Endothelial cell of umbilical vein (primary cell): ENCODE measurements at regions not wholly inside any gene's neighbourhood (a gene's known extent, or its start where the extent isn't known, plus 50 kb on each side); places are given as distances from the start of the nearest gene placed in this dataset.

ENCODE experiments used
- BruUV-seq: library from RNA; stranded (reverse); fragments of 400-500 nt; replicated peaks from 2 replicates; lab custom pipeline; 2021; lab: Mats Ljungman, UMichigan
- CTCF ChIA-PET: fragments of 300-600, 350-600 bp; sonication (Branson Sonifier 250); formaldehyde crosslinking; loops from one replicate; lab custom pipeline; 2021; ENCODE audit warnings: antibody characterized with exemption, inconsistent platforms; lab: Charles Lee
- POLR2A ChIA-PET: fragments of 300-600, 350-600 bp; sonication (Branson Sonifier 250); formaldehyde crosslinking; loops from one replicate; lab custom pipeline; 2021; ENCODE audit warnings: antibody characterized with exemption, inconsistent platforms; lab: Charles Lee
- DNase-seq: peaks from one replicate; pipeline ENCODE4 v3.0.0-alpha.2; 2011; ENCODE audit warnings: low read depth, low spot score
- FAIRE-seq: peaks from 2 replicates; lab custom pipeline; 2011; peaks lifted over from hg19 to GRCh38; lab: Jason Lieb, UNC
- H2AFZ ChIP-seq: 2 replicates; pipeline ENCODE4 v1.6.0; 2012; ENCODE audit warnings: low read depth, low read length, control low read depth, inconsistent platforms
- H3K27ac ChIP-seq: 2 replicates; pipeline ENCODE4 v1.5.1; 2011; ENCODE audit warnings: low read depth, mild to moderate bottlenecking, control low read depth, low read length, moderate library complexity; ENCODE audit not compliant: insufficient read depth
- H3K27me3 ChIP-seq, 2 experiments: 2 replicates each; pipeline versions ENCODE4 v1.6.0 to v1.6.1; 2011; ENCODE audit warnings: low read length in 2 of 2, mixed read lengths in 1 of 2; ENCODE audit not compliant: control insufficient read depth in 2 of 2, insufficient read depth in 2 of 2
- H3K36me3 ChIP-seq, 2 experiments: 2 replicates in 1 of 2; 3 replicates in 1 of 2; pipeline ENCODE4 v1.5.1; 2011; ENCODE audit warnings: low read length in 2 of 2, mild to moderate bottlenecking in 1 of 2, moderate library complexity in 1 of 2; ENCODE audit not compliant: control insufficient read depth in 2 of 2, insufficient read depth in 2 of 2; ENCODE audit errors: extremely low read depth in 1 of 2
- H3K4me1 ChIP-seq: 3 replicates; pipeline ENCODE4 v1.5.1; 2011; ENCODE audit warnings: mild to moderate bottlenecking, low read length; ENCODE audit not compliant: control insufficient read depth, insufficient read depth; ENCODE audit errors: extremely low read depth
- H3K4me2 ChIP-seq: 2 replicates; pipeline ENCODE4 v1.6.1; 2011; ENCODE audit warnings: low read length, control low read depth, mixed read lengths; ENCODE audit not compliant: insufficient read depth
- H3K4me3 ChIP-seq, 3 experiments: fragments of 200-600 bp in 1 of 3; sonication (generic), shearing (Covaris generic) in 1 of 3; replicated peaks in 1 of 3; 2 replicates each; pipeline ENCODE4 v1.5.1; 2011 to 2016; ENCODE audit warnings: control low read depth in 3 of 3, low read length in 3 of 3, mild to moderate bottlenecking in 2 of 3, inconsistent platforms in 1 of 3, low read depth in 1 of 3, moderate library complexity in 1 of 3; ENCODE audit not compliant: insufficient read depth in 1 of 3
- H3K79me2 ChIP-seq: 2 replicates; pipeline ENCODE4 v1.6.0; 2012; ENCODE audit warnings: low read length, inconsistent platforms; ENCODE audit not compliant: control insufficient read depth, insufficient read depth
- H3K9ac ChIP-seq: replicated peaks from 2 replicates; pipeline ENCODE3; 2011; ENCODE audit warnings: low read length, control low read depth; ENCODE audit not compliant: insufficient read depth; ENCODE audit errors: extremely low read depth
- H3K9me1 ChIP-seq: replicated peaks from 3 replicates; pipeline ENCODE4 v1.6.0; 2011; ENCODE audit warnings: mild to moderate bottlenecking, low read length; ENCODE audit not compliant: control insufficient read depth, insufficient read depth; ENCODE audit errors: extremely low read depth
- H3K9me3 ChIP-seq: replicated peaks from 2 replicates; pipeline ENCODE4 v1.5.1; 2012; ENCODE audit warnings: low read length, inconsistent platforms; ENCODE audit not compliant: control insufficient read depth, insufficient read depth
- H4K20me1 ChIP-seq: replicated peaks from 2 replicates; pipeline ENCODE3; 2011; ENCODE audit warnings: mild to moderate bottlenecking, low read length; ENCODE audit not compliant: control insufficient read depth, insufficient read depth; ENCODE audit errors: extremely low read depth
- JUN ChIP-seq: IDR thresholded peaks from 2 replicates; pipeline ENCODE4 v1.6.1; 2011; ENCODE audit warnings: borderline replicate concordance, low read depth; ENCODE audit not compliant: insufficient read length, insufficient read depth
- MYC ChIP-seq: IDR thresholded peaks from one replicate; pipeline ENCODE4 v1.6.1; 2011; ENCODE audit warnings: mild to moderate bottlenecking, low read depth, low read length
- POLR2A ChIP-seq: IDR thresholded peaks from 2 replicates; pipeline ENCODE4 v1.6.1; 2012; ENCODE audit warnings: low read depth, mild to moderate bottlenecking, control low read depth, low read length
- POLR2AphosphoS5 ChIP-seq: IDR thresholded peaks from 2 replicates; pipeline ENCODE4 v1.6.1; 2012; ENCODE audit warnings: low read depth, mild to moderate bottlenecking, control low read depth, low read length, moderate library complexity; ENCODE audit not compliant: insufficient read depth
- dilution Hi-C: fragments of 300-500 bp; cut with MboI; formaldehyde crosslinking; loops from one replicate; pipeline ENCODE4 v1.15.0; 2019; ENCODE audit warnings: low sequenced_read_pairs; ENCODE audit not compliant: extremely low pct_ligation_motif_present
- intact Hi-C: fragments of 100-400 bp; cut with micrococcal nuclease; formaldehyde crosslinking; loops from one replicate; pipeline ENCODE4 v1.10.0; 2022

GRCh38 chr15:72847806-72848205, 64.2 kb upstream of the ADPGK start:
- H3K27me3 ChIP-seq, result peaks cover 0 to 2% of the 10 kb centered on the region in 2 experiments
- no TSS peak for BruUV-seq
- no peaks in the 10 kb centered on the region for H3K79me2 ChIP-seq
- H3K9ac ChIP-seq, result no peak overlapping the region
- dilution Hi-C loops, result no loop called here
- no peak overlapping the region for H3K27ac ChIP-seq
- no peak overlapping the region for H3K4me2 ChIP-seq
- ChIA-PET POLR2A (no interaction called here), CTCF (no interaction called here)
- no peaks in the 10 kb centered on the region for H3K4me1 ChIP-seq
- FAIRE-seq (no peak), DNase-seq (no peak)
- intact Hi-C loops, result no loop called here
- H3K36me3 ChIP-seq, result no peaks in the 10 kb centered on the region
- TF ChIP-seq POLR2AphosphoS5 (no peak), MYC (no peak), JUN (no peak), POLR2A (no peak)
- no peak overlapping the region for H3K4me3 ChIP-seq
- no peaks in the 10 kb centered on the region for H3K9me1 ChIP-seq
- no peak overlapping the region for H2AFZ ChIP-seq
- H3K9me3 ChIP-seq, result no peaks in the 10 kb centered on the region
- H4K20me1 ChIP-seq, result no peaks in the 10 kb centered on the region

GRCh38 chr15:72847033-72847432, 63.5 kb upstream of the ADPGK start:
- H3K27ac ChIP-seq, result no peak overlapping the region
- POLR2A ChIA-PET, result no interaction called here
- H4K20me1 ChIP-seq, result no peaks in the 10 kb centered on the region
- no peak overlapping the region for H3K4me3 ChIP-seq
- no peaks in the 10 kb centered on the region for H3K4me1 ChIP-seq
- H3K9ac ChIP-seq, result no peak overlapping the region
- H3K36me3 ChIP-seq, result no peaks in the 10 kb centered on the region
- H3K4me2 ChIP-seq, result no peak overlapping the region
- no peak for DNase-seq
- no TSS peak for BruUV-seq
- CTCF ChIA-PET, result no interaction called here
- no peaks in the 10 kb centered on the region for H3K9me1 ChIP-seq
- no peaks in the 10 kb centered on the region for H3K79me2 ChIP-seq
- intact Hi-C loops, result no loop called here
- no peak for FAIRE-seq
- peaks cover 0 to 2% of the 10 kb centered on the region in 2 experiments for H3K27me3 ChIP-seq
- dilution Hi-C loops, result no loop called here
- no peak for TF ChIP-seq POLR2A
- H3K9me3 ChIP-seq, result no peaks in the 10 kb centered on the region
- no peak overlapping the region for H2AFZ ChIP-seq
